ENCODE measurements at regions not wholly inside any gene's neighbourhood (a gene's known extent, or its start where the extent isn't known, plus 50 kb on each side); places are given as distances from the start of the nearest gene placed in this dataset.
"Not testable (repeated sequence)": the region's sequence is repeated elsewhere in the genome, so short reads cannot be mapped to it uniquely, and the experiment has no call there.

DNA sequence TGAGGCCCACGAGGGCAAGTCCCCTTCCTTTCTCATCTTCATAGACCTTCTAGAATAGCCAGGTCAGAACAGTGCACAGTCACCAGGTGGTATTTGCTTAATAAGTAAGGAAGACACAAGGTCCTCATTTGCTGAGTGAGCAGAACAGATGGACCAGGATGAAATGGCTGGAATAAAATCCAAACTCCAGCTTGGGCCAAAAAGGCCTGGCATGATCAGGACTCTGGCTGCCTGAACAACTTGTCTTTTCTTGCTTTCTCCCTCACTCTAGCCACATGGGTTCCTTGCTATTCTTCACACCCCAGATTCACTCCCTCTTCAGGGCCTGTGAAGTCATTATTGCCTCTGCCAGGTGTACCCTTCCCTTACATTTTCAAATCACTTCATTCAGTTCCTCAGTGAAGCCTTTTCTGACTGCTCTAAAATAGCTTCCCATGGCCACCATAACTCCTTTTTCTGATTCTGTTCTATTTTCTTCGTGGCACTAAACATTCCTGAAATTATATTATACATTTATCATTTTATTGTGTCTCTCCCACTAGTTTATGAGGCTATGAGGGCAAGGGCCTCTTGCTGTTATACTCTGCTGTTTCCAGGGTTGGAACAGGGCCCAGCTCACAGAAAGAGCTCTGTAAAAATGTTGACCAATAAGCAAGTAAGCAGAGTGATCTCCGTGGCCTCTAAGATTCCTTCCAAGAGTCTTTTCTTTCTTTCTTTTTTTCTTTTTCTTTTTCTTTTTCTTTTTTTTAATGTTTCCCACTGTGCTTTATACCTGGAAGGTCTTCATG, 150.8 kb downstream of the TTC8 start:
- H3K27ac Mint-ChIP-seq, result no peak overlapping the region
- no peaks in the 10 kb centered on the region for H3K36me3 Mint-ChIP-seq
- no peak for ATAC-seq
- no peaks in the 10 kb centered on the region for H3K9me3 Mint-ChIP-seq
- DNase-seq (ENCODE audit: low spot score), result no peak
- ChIA-PET POLR2A (no interaction called here), CTCF (no interaction called here)
- no peak for TF ChIP-seq FOXJ3 (CRISPR knock-in tag; IDR thresholded peaks at IDR 0.05; ENCODE audit: borderline replicate concordance)
- TF ChIP-seq, protein P1, sequence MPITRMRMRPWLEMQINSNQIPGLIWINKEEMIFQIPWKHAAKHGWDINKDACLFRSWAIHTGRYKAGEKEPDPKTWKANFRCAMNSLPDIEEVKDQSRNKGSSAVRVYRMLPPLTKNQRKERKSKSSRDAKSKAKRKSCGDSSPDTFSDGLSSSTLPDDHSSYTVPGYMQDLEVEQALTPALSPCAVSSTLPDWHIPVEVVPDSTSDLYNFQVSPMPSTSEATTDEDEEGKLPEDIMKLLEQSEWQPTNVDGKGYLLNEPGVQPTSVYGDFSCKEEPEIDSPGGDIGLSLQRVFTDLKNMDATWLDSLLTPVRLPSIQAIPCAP (CRISPR knock-in tag; IDR thresholded peaks at IDR 0.05), result no peak
- no peak overlapping the region for H3K4me3 Mint-ChIP-seq
- peaks cover 33% of the 10 kb centered on the region for H3K27me3 Mint-ChIP-seq (ENCODE audit: low read depth)
- H3K4me1 Mint-ChIP-seq, result peaks cover 6% of the 10 kb centered on the region

DNA sequence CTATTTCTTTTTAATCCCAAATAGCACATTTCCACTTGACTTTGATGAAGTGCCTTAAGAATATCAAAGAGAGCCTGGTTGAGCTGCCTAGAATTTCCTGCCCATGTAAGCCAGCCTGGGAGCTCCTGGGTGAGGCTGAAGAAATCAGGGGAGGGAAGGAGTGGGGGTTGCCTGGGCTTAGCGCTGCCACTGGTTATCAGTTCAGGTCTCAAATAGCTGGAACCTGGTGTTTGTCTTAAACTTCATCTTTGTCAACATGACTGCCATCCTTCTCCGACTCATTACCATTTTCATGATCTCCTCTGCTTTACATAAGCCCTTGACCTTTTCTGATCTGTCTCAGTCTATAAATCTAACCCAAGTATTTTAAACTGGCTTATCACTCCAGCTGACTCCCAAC, 151.5 kb downstream of the TTC8 start:
- Mint-ChIP-seq H3K36me3 (no peaks in the 10 kb centered on the region), H3K27me3 (ENCODE audit: low read depth) (peaks cover 30% of the 10 kb centered on the region), H3K4me3 (no peak overlapping the region), H3K9me3 (peaks cover under 1% of the 10 kb centered on the region), H3K27ac (no peak overlapping the region), H3K4me1 (peaks cover 6% of the 10 kb centered on the region)
- TF ChIP-seq, protein P2, sequence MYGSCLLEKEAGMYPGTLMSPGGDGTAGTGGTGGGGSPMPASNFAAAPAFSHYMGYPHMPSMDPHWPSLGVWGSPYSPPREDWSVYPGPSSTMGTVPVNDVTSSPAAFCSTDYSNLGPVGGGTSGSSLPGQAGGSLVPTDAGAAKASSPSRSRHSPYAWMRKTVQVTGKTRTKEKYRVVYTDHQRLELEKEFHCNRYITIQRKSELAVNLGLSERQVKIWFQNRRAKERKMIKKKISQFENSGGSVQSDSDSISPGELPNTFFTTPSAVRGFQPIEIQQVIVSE (CRISPR knock-in tag; IDR thresholded peaks at IDR 0.05; ENCODE audit: borderline replicate concordance), result no peak
- TF ChIP-seq, protein P3, sequence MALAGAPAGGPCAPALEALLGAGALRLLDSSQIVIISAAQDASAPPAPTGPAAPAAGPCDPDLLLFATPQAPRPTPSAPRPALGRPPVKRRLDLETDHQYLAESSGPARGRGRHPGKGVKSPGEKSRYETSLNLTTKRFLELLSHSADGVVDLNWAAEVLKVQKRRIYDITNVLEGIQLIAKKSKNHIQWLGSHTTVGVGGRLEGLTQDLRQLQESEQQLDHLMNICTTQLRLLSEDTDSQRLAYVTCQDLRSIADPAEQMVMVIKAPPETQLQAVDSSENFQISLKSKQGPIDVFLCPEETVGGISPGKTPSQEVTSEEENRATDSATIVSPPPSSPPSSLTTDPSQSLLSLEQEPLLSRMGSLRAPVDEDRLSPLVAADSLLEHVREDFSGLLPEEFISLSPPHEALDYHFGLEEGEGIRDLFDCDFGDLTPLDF (CRISPR knock-in tag; IDR thresholded peaks at IDR 0.05), result no peak
- TF ChIP-seq ZNF317 (CRISPR knock-in tag; IDR thresholded peaks at IDR 0.05; ENCODE audit: borderline replicate concordance, low read depth), result no peak
- TF ChIP-seq TEAD1 (CRISPR knock-in tag; IDR thresholded peaks at IDR 0.05), result no peak
- TF ChIP-seq, protein P4, sequence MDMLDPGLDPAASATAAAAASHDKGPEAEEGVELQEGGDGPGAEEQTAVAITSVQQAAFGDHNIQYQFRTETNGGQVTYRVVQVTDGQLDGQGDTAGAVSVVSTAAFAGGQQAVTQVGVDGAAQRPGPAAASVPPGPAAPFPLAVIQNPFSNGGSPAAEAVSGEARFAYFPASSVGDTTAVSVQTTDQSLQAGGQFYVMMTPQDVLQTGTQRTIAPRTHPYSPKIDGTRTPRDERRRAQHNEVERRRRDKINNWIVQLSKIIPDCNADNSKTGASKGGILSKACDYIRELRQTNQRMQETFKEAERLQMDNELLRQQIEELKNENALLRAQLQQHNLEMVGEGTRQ (CRISPR knock-in tag; IDR thresholded peaks at IDR 0.05), result no peak
- TF ChIP-seq IRF2 (CRISPR knock-in tag; IDR thresholded peaks at IDR 0.05; ENCODE audit: borderline replicate concordance, low read depth), result no peak
- TF ChIP-seq GABPB1 (CRISPR knock-in tag; IDR thresholded peaks at IDR 0.05), result no peak
- TF ChIP-seq, protein P5, sequence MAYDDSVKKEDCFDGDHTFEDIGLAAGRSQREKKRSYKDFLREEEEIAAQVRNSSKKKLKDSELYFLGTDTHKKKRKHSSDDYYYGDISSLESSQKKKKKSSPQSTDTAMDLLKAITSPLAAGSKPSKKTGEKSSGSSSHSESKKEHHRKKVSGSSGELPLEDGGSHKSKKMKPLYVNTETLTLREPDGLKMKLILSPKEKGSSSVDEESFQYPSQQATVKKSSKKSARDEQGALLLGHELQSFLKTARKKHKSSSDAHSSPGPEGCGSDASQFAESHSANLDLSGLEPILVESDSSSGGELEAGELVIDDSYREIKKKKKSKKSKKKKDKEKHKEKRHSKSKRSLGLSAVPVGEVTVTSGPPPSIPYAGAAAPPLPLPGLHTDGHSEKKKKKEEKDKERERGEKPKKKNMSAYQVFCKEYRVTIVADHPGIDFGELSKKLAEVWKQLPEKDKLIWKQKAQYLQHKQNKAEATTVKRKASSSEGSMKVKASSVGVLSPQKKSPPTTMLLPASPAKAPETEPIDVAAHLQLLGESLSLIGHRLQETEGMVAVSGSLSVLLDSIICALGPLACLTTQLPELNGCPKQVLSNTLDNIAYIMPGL (CRISPR knock-in tag; IDR thresholded peaks at IDR 0.05), result no peak
- no peak for TF ChIP-seq TCF7 (CRISPR knock-in tag; IDR thresholded peaks at IDR 0.05; ENCODE audit: low read depth)
- TF ChIP-seq, protein P6, sequence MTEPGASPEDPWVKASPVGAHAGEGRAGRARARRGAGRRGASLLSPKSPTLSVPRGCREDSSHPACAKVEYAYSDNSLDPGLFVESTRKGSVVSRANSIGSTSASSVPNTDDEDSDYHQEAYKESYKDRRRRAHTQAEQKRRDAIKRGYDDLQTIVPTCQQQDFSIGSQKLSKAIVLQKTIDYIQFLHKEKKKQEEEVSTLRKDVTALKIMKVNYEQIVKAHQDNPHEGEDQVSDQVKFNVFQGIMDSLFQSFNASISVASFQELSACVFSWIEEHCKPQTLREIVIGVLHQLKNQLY (CRISPR knock-in tag; IDR thresholded peaks at IDR 0.05), result no peak
- TF ChIP-seq, protein P1 (CRISPR knock-in tag; IDR thresholded peaks at IDR 0.05), result no peak
- ChIA-PET CTCF (no interaction called here), POLR2A (interaction anchor here (0.5 kb wide), 1 partner anchor 38 kb away, joined by 3 read pairs; no protein-coding TSS in a partner anchor)
- DNase-seq (ENCODE audit: low spot score) (no peak), ATAC-seq (no peak)

DNA sequence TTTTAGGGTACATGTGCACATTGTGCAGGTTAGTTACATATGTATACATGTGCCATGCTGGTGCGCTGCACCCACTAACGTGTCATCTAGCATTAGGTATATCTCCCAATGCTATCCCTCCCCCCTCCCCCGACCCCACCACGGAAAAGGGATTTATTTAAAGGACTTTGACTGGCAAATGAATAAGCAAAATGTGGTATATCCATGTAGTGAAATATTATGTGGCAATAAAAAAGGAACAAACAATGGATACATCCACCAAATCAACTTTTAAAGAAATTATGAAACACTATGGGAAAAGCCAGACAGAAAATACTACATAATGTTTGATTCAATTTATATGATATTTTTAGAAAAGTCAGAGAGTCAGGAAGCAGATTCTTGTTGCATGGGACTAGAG, 156.5 kb downstream of the TTC8 start:
- peaks cover 23% of the 10 kb centered on the region for H3K27me3 Mint-ChIP-seq (ENCODE audit: low read depth)
- DNase-seq (ENCODE audit: low spot score); H3K36me3 Mint-ChIP-seq; ATAC-seq; CTCF ChIA-PET; POLR2A ChIA-PET; H3K4me1 Mint-ChIP-seq; H3K4me3 Mint-ChIP-seq; H3K27ac Mint-ChIP-seq; H3K9me3 Mint-ChIP-seq: not testable (repeated sequence)
